ENCODE measurements at regions not wholly inside any gene's neighbourhood (a gene's known extent, or its start where the extent isn't known, plus 50 kb on each side); places are given as distances from the start of the nearest gene placed in this dataset.

- no peaks in the 10 kb centered on the region for H3K27me3 ChIP-seq (replicated peaks; ENCODE audit: insufficient read depth)
- H3K4me3 ChIP-seq: no peak overlapping the region
- ATAC-seq (ENCODE audit: insufficient number of reproducible peaks, low FRiP score, low read depth): no peak
- no peaks in the 10 kb centered on the region for H3K4me1 ChIP-seq (ENCODE audit: control insufficient read depth in 1 of 2, low read depth in 2 of 2)
- no peaks in the 10 kb centered on the region for H3K9me3 ChIP-seq
- no peak for DNase-seq (ENCODE audit: low spot score)
- H3K36me3 ChIP-seq: no peaks in the 10 kb centered on the region
- H3K27ac ChIP-seq: no peak overlapping the region
- TF ChIP-seq, protein P1, sequence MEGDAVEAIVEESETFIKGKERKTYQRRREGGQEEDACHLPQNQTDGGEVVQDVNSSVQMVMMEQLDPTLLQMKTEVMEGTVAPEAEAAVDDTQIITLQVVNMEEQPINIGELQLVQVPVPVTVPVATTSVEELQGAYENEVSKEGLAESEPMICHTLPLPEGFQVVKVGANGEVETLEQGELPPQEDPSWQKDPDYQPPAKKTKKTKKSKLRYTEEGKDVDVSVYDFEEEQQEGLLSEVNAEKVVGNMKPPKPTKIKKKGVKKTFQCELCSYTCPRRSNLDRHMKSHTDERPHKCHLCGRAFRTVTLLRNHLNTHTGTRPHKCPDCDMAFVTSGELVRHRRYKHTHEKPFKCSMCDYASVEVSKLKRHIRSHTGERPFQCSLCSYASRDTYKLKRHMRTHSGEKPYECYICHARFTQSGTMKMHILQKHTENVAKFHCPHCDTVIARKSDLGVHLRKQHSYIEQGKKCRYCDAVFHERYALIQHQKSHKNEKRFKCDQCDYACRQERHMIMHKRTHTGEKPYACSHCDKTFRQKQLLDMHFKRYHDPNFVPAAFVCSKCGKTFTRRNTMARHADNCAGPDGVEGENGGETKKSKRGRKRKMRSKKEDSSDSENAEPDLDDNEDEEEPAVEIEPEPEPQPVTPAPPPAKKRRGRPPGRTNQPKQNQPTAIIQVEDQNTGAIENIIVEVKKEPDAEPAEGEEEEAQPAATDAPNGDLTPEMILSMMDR (IDR thresholded peaks at IDR 0.05): no peak
Measured at GRCh38 chr1:4021136-4021973, 121.3 kb upstream of the C1orf174 start.

- Histone ChIP-seq H3K27me3 (replicated peaks; ENCODE audit: insufficient read depth) (no peaks in the 10 kb centered on the region), H3K36me3 (no peaks in the 10 kb centered on the region), H3K27ac (no peak overlapping the region), H3K4me3 (no peak overlapping the region), H3K9me3 (no peaks in the 10 kb centered on the region), H3K4me1 (ENCODE audit: control insufficient read depth in 1 of 2, low read depth in 2 of 2) (no peaks in the 10 kb centered on the region)
- TF ChIP-seq, protein P1 (IDR thresholded peaks at IDR 0.05): no peak
- DNase-seq (ENCODE audit: low spot score) (no peak), ATAC-seq (ENCODE audit: insufficient number of reproducible peaks, low FRiP score, low read depth) (no peak)
Measured at GRCh38 chr1:4021974-4022268, 121.8 kb upstream of the C1orf174 start.

DNA sequence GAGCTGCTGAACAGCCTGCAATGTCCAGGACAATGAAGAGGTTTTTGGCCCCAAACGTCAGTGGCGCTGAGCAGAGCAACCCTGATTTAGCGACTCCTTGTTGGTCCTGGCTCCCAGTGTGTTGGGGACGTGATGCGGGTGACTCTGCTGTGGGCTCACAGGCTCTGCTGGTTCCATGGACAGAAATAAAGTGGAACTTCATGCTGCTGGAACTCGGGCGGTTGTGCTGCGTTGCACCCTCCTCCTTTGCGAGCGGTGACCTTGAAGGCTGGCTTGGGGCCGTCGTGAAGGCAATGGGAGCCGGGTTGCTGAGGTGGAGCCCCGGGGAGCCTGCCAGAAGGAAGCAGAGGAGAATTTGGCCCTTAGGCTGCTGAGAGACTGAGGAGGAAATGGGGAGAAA lies 122.6 kb upstream of the C1orf174 start:
- Histone ChIP-seq H3K9me3 (no peaks in the 10 kb centered on the region), H3K27ac (no peak overlapping the region), H3K4me1 (ENCODE audit: control insufficient read depth in 1 of 2, low read depth in 2 of 2) (no peaks in the 10 kb centered on the region), H3K36me3 (no peaks in the 10 kb centered on the region), H3K4me3 (no peak overlapping the region), H3K27me3 (replicated peaks; ENCODE audit: insufficient read depth) (no peaks in the 10 kb centered on the region)
- TF ChIP-seq, protein P1 (IDR thresholded peaks at IDR 0.05): no peak
- DNase-seq (ENCODE audit: low spot score): no peak
- no peak for ATAC-seq (ENCODE audit: insufficient number of reproducible peaks, low FRiP score, low read depth)

DNA sequence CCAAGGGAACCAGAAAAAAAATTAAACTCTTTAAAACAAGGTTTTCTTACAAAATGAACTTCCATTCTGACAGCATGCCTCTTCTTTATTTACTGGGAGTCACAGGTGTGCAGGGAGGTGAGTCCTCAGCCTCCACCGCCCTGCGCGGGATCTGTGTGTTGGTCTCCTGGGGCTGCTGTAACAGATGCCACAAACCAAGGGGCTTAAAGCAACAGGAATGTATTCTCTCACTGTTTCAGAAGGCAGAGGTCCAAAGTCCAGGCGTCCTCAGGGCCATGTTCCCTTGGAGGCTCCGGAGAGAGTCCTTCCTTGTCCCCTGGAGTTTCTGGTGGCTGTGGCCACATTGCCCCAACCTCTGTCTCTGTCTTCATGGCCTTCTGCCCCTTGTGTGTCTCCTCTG lies 123.6 kb upstream of the C1orf174 start:
- no peak overlapping the region for H3K27ac ChIP-seq
- TF ChIP-seq, protein P1 (IDR thresholded peaks at IDR 0.05): no peak
- H3K4me3 ChIP-seq: no peak overlapping the region
- no peak for DNase-seq (ENCODE audit: low spot score)
- no peaks in the 10 kb centered on the region for H3K4me1 ChIP-seq (ENCODE audit: control insufficient read depth in 1 of 2, low read depth in 2 of 2)
- no peaks in the 10 kb centered on the region for H3K36me3 ChIP-seq
- no peaks in the 10 kb centered on the region for H3K27me3 ChIP-seq (replicated peaks; ENCODE audit: insufficient read depth)
- no peak for ATAC-seq (ENCODE audit: insufficient number of reproducible peaks, low FRiP score, low read depth)
- H3K9me3 ChIP-seq: no peaks in the 10 kb centered on the region

GRCh38 chr1:4024811-4025210 lies 124.7 kb upstream of the C1orf174 start:
- Histone ChIP-seq H3K27ac (no peak overlapping the region), H3K4me1 (ENCODE audit: control insufficient read depth in 1 of 2, low read depth in 2 of 2) (no peaks in the 10 kb centered on the region), H3K36me3 (no peaks in the 10 kb centered on the region), H3K9me3 (no peaks in the 10 kb centered on the region), H3K27me3 (replicated peaks; ENCODE audit: insufficient read depth) (no peaks in the 10 kb centered on the region), H3K4me3 (no peak overlapping the region)
- ATAC-seq (ENCODE audit: insufficient number of reproducible peaks, low FRiP score, low read depth) (no peak), DNase-seq (ENCODE audit: low spot score) (no peak)
- TF ChIP-seq, protein P1 (IDR thresholded peaks at IDR 0.05): no peak
